GM12878 (cell line): ENCODE measurements at regions not wholly inside any gene's neighbourhood (a gene's known extent, or its start where the extent isn't known, plus 50 kb on each side); places are given as distances from the start of the nearest gene placed in this dataset.

Experiments
- ATAC-seq: fragments of 200-7000 bp; cut with Tn5 transposase; 3 replicates; pipeline ENCODE4 v1.9.1; 2020; ENCODE audit warnings: mild to moderate bottlenecking, moderate library complexity
- BruUV-seq: library from RNA; stranded (reverse); fragments of 400-500 nt; replicated peaks from 2 replicates; lab custom pipeline; 2021; lab: Mats Ljungman, UMichigan
- CTCF ChIA-PET: fragments of 300-600 bp; sonication (Branson Sonifier 250); formaldehyde crosslinking; extraction: SDS; loops from one replicate; lab custom pipeline; 2021; ENCODE audit warnings: inconsistent platforms; lab: Yijun Ruan, JAX
- POLR2A ChIA-PET: fragments of 350-600 bp; formaldehyde crosslinking; extraction: SDS; loops from one replicate; lab custom pipeline; 2021; ENCODE audit warnings: inconsistent platforms; lab: Charles Lee
- RAD21 ChIA-PET: fragments of 300-600 bp; sonication (Branson Sonifier 250); formaldehyde crosslinking; loops from one replicate; lab custom pipeline; 2023; ENCODE audit warnings: antibody characterized with exemption; ENCODE audit not compliant: unreplicated experiment; lab: Charles Lee
- SMC1A ChIA-PET: fragments of 300-600 bp; sonication (Branson Sonifier 250); formaldehyde crosslinking; loops from one replicate; lab custom pipeline; 2023; ENCODE audit not compliant: unreplicated experiment, uncharacterized antibody; lab: Charles Lee
- DNase-seq: peaks from one replicate; pipeline ENCODE4 v3.0.0-alpha.2; 2011; ENCODE audit warnings: low read depth, low spot score
- FAIRE-seq: peaks from 3 replicates; lab custom pipeline; 2011; peaks lifted over from hg19 to GRCh38; lab: Jason Lieb, UNC
- H2AFZ ChIP-seq: 2 replicates; pipeline ENCODE4 v1.6.0; 2011; ENCODE audit warnings: low read depth, low read length, control low read depth; ENCODE audit not compliant: control insufficient read depth
- H3K27ac ChIP-seq: 2 replicates; pipeline ENCODE4 v1.5.1; 2011; ENCODE audit warnings: control low read depth; ENCODE audit not compliant: control insufficient read depth, insufficient read depth
- H3K27me3 ChIP-seq, 2 experiments: replicated peaks in 1 of 2; 2 replicates each; pipeline versions ENCODE4 v1.6.0 to v1.6.1; 2011; ENCODE audit warnings: low read length in 1 of 2; ENCODE audit not compliant: control insufficient read depth in 2 of 2, insufficient read depth in 2 of 2
- H3K36me3 ChIP-seq, 2 experiments: 2 replicates each; pipeline ENCODE4 v1.5.1; 2011; ENCODE audit warnings: low read length in 1 of 2; ENCODE audit not compliant: control insufficient read depth in 2 of 2, insufficient read depth in 2 of 2
- H3K4me1 ChIP-seq: 2 replicates; pipeline ENCODE4 v1.6.1; 2011; ENCODE audit warnings: mild to moderate bottlenecking, low read length, moderate library complexity, mixed read lengths; ENCODE audit not compliant: control insufficient read depth, insufficient read depth
- H3K4me2 ChIP-seq: 2 replicates; pipeline ENCODE4 v1.6.0; 2011; ENCODE audit warnings: control low read depth; ENCODE audit not compliant: control insufficient read depth, insufficient read depth
- H3K4me3 ChIP-seq: fragments of 200-600 bp; sonication (generic); 2 replicates; pipeline ENCODE4 v1.5.1; 2016
- H3K79me2 ChIP-seq: 2 replicates; pipeline ENCODE4 v1.6.0; 2011; ENCODE audit warnings: low read length; ENCODE audit not compliant: control insufficient read depth, insufficient read depth
- H3K9ac ChIP-seq: 2 replicates; pipeline ENCODE4 v1.8.0; 2011; ENCODE audit warnings: low read length, control low read depth, mixed read lengths; ENCODE audit not compliant: control insufficient read depth, insufficient read depth
- H3K9me3 ChIP-seq: replicated peaks from 3 replicates; pipeline ENCODE4 v1.5.1; 2011; ENCODE audit warnings: mild to moderate bottlenecking, low read length; ENCODE audit not compliant: control insufficient read depth, insufficient read depth
- H4K20me1 ChIP-seq: 2 replicates; pipeline ENCODE4 v1.6.0; 2011; ENCODE audit not compliant: control insufficient read depth, insufficient read depth
- BRCA1 ChIP-seq: IDR thresholded peaks from 2 replicates; pipeline ENCODE4 v1.6.1; 2011; ENCODE audit warnings: low read depth, low read length, improper control_type of control experiment
- CEBPB ChIP-seq, 2 experiments: fragments of 150-350 bp in 1 of 2; IDR thresholded peaks; 2 replicates each; pipeline ENCODE4 v1.6.1; 2012 to 2014; ENCODE audit warnings: low read depth in 2 of 2, low read length in 2 of 2, borderline replicate concordance in 1 of 2, inconsistent platforms in 1 of 2
- CHD2 ChIP-seq: IDR thresholded peaks from 2 replicates; pipeline ENCODE4 v1.6.1; 2011; ENCODE audit warnings: low read depth, low read length, improper control_type of control experiment, borderline replicate concordance
- NR2C1 ChIP-seq: fragments of 450-650 bp; IDR thresholded peaks from 2 replicates; pipeline ENCODE4 v1.6.1; 2017; ENCODE audit warnings: antibody characterized with exemption, mild to moderate bottlenecking, moderate library complexity
- PAX5 ChIP-seq: IDR thresholded peaks from 2 replicates; pipeline ENCODE4 v1.6.1; 2011; ENCODE audit warnings: low read depth, low read length, borderline replicate concordance
- POU2F2 ChIP-seq: IDR thresholded peaks from 3 replicates; pipeline ENCODE4 v1.6.1; 2011; ENCODE audit warnings: low read depth, mild to moderate bottlenecking, low read length, borderline replicate concordance
- RELA ChIP-seq: fragments of 450-650 bp; IDR thresholded peaks from 2 replicates; pipeline ENCODE4 v1.8.0; 2014; ENCODE audit warnings: borderline replicate concordance; ENCODE audit not compliant: partially characterized antibody
- SMAD5 ChIP-seq: IDR thresholded peaks from 2 replicates; pipeline ENCODE4 v1.6.1; 2016; ENCODE audit warnings: antibody characterized with exemption, low read depth
- SP1 ChIP-seq: IDR thresholded peaks from one replicate; pipeline ENCODE4 v1.6.1; 2011; ENCODE audit warnings: low read depth, low read length
- TAF1 ChIP-seq: IDR thresholded peaks from 2 replicates; pipeline ENCODE4 v1.6.1; 2011; ENCODE audit warnings: mild to moderate bottlenecking, low read depth, low read length, borderline replicate concordance
- TARDBP ChIP-seq: IDR thresholded peaks from 2 replicates; pipeline ENCODE4 v1.6.1; 2016; ENCODE audit warnings: borderline replicate concordance
- YBX1 ChIP-seq: fragments of 450-650 bp; IDR thresholded peaks from 2 replicates; pipeline ENCODE4 v1.6.1; 2016; ENCODE audit warnings: antibody characterized with exemption
- YY1 ChIP-seq: IDR thresholded peaks from 2 replicates; pipeline ENCODE4 v1.6.1; 2011; ENCODE audit warnings: low read depth, mild to moderate bottlenecking, low read length
- ZNF217 ChIP-seq: fragments of 450-650 bp; IDR thresholded peaks from 2 replicates; pipeline ENCODE4 v1.6.1; 2017; ENCODE audit warnings: antibody characterized with exemption, mild to moderate bottlenecking
- WGBS: methylation state at CpG from one replicate; pipeline ENCODE4 v1.1.6; 2016; ENCODE audit warnings: low lambda C conversion rate; ENCODE audit not compliant: insufficient replicate concordance, insufficient coverage; ENCODE audit errors: missing lambda C conversion rate; 5-methylcytosine and 5-hydroxymethylcytosine counted together
- in situ Hi-C: fragments of 300-500 bp; cut with MboI; formaldehyde crosslinking; loops from 9 replicates; pipeline ENCODE4 v1.14.3; 2018; ENCODE audit warnings: mixed read lengths
- intact Hi-C: fragments of 100-400 bp; cut with micrococcal nuclease; formaldehyde crosslinking; loops from one replicate; pipeline ENCODE4 v1.14.2; 2022; ENCODE audit not compliant: unreplicated experiment
- TF ChIP-seq, protein P1 (sequence below): fragments of 450-650 bp; IDR thresholded peaks from 2 replicates; pipeline ENCODE4 v1.6.1; 2016; ENCODE audit warnings: mild to moderate bottlenecking
- TF ChIP-seq, protein P2 (sequence below): fragments of 450-650 bp; IDR thresholded peaks from 2 replicates; pipeline ENCODE4 v1.6.1; 2017; ENCODE audit warnings: mild to moderate bottlenecking, moderate library complexity
- TF ChIP-seq, protein P3 (sequence below): fragments of 450-650 bp; formaldehyde crosslinking; IDR thresholded peaks from 2 replicates; pipeline ENCODE4 v1.4.0; 2022; ENCODE audit warnings: mild to moderate bottlenecking, moderate library complexity
- TF ChIP-seq, protein P4 (sequence below): fragments of 450-650 bp; IDR thresholded peaks from 2 replicates; pipeline ENCODE4 v1.6.1; 2016; ENCODE audit warnings: mild to moderate bottlenecking

DNA sequence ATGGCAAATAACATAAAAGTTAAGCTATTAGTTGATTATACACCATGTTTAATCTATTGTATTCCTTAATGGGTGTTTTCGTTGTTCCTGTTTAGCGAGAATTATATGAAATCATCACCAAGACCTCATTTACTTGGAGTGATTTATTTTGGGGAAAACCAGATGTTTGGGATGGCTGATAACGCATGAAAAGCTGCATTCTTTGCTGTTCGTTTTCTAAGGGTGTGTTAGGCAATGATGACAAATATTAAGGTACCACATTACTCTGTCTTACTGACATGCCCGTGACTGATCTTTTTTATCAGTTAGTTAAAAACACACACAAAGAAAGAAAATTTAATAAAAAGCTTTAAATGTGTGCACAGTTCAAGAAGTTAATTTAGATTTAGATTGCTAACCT lies 176.4 kb downstream of the ZFP64 start:
- ATAC-seq (no peak), FAIRE-seq (no peak), DNase-seq (no peak)
- 67% methylated on average over 5 of the region's 5 CpGs for WGBS
- Histone ChIP-seq H3K4me3 (no peak overlapping the region), H4K20me1 (no peaks in the 10 kb centered on the region), H3K79me2 (no peaks in the 10 kb centered on the region), H3K27ac (no peak overlapping the region), H3K27me3 (no peaks in the 10 kb centered on the region), H3K4me1 (no peaks in the 10 kb centered on the region), H3K9ac (no peak overlapping the region), H3K36me3 (no peaks in the 10 kb centered on the region), H3K9me3 (no peaks in the 10 kb centered on the region), H2AFZ (no peak overlapping the region), H3K4me2 (no peak overlapping the region)
- BruUV-seq: no TSS peak
- ChIA-PET CTCF (no interaction called here), SMC1A (no interaction called here), RAD21 (no interaction called here), POLR2A (no interaction called here)
- in situ Hi-C loops (no loop called here), intact Hi-C loops (no loop called here)
- TF ChIP-seq PAX5: no peak
- TF ChIP-seq, protein P1, sequence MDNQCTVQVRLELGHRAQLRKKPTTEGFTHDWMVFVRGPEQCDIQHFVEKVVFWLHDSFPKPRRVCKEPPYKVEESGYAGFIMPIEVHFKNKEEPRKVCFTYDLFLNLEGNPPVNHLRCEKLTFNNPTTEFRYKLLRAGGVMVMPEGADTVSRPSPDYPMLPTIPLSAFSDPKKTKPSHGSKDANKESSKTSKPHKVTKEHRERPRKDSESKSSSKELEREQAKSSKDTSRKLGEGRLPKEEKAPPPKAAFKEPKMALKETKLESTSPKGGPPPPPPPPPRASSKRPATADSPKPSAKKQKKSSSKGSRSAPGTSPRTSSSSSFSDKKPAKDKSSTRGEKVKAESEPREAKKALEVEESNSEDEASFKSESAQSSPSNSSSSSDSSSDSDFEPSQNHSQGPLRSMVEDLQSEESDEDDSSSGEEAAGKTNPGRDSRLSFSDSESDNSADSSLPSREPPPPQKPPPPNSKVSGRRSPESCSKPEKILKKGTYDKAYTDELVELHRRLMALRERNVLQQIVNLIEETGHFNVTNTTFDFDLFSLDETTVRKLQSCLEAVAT: no peak
- no peak for TF ChIP-seq YY1
- no peak for TF ChIP-seq TARDBP
- TF ChIP-seq, protein P2, sequence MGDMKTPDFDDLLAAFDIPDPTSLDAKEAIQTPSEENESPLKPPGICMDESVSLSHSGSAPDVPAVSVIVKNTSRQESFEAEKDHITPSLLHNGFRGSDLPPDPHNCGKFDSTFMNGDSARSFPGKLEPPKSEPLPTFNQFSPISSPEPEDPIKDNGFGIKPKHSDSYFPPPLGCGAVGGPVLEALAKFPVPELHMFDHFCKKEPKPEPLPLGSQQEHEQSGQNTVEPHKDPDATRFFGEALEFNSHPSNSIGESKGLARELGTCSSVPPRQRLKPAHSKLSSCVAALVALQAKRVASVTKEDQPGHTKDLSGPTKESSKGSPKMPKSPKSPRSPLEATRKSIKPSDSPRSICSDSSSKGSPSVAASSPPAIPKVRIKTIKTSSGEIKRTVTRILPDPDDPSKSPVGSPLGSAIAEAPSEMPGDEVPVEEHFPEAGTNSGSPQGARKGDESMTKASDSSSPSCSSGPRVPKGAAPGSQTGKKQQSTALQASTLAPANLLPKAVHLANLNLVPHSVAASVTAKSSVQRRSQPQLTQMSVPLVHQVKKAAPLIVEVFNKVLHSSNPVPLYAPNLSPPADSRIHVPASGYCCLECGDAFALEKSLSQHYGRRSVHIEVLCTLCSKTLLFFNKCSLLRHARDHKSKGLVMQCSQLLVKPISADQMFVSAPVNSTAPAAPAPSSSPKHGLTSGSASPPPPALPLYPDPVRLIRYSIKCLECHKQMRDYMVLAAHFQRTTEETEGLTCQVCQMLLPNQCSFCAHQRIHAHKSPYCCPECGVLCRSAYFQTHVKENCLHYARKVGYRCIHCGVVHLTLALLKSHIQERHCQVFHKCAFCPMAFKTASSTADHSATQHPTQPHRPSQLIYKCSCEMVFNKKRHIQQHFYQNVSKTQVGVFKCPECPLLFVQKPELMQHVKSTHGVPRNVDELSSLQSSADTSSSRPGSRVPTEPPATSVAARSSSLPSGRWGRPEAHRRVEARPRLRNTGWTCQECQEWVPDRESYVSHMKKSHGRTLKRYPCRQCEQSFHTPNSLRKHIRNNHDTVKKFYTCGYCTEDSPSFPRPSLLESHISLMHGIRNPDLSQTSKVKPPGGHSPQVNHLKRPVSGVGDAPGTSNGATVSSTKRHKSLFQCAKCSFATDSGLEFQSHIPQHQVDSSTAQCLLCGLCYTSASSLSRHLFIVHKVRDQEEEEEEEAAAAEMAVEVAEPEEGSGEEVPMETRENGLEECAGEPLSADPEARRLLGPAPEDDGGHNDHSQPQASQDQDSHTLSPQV: no peak
- TF ChIP-seq YBX1: no peak
- no peak for TF ChIP-seq SP1
- TF ChIP-seq ZNF217: no peak
- TF ChIP-seq CEBPB (IDR thresholded peaks at IDR 0.05; ENCODE audit: borderline replicate concordance in 1 of 2, low read depth in 2 of 2, low read length in 2 of 2): no peak
- no peak for TF ChIP-seq BRCA1
- no peak for TF ChIP-seq NR2C1
- TF ChIP-seq, protein P3, sequence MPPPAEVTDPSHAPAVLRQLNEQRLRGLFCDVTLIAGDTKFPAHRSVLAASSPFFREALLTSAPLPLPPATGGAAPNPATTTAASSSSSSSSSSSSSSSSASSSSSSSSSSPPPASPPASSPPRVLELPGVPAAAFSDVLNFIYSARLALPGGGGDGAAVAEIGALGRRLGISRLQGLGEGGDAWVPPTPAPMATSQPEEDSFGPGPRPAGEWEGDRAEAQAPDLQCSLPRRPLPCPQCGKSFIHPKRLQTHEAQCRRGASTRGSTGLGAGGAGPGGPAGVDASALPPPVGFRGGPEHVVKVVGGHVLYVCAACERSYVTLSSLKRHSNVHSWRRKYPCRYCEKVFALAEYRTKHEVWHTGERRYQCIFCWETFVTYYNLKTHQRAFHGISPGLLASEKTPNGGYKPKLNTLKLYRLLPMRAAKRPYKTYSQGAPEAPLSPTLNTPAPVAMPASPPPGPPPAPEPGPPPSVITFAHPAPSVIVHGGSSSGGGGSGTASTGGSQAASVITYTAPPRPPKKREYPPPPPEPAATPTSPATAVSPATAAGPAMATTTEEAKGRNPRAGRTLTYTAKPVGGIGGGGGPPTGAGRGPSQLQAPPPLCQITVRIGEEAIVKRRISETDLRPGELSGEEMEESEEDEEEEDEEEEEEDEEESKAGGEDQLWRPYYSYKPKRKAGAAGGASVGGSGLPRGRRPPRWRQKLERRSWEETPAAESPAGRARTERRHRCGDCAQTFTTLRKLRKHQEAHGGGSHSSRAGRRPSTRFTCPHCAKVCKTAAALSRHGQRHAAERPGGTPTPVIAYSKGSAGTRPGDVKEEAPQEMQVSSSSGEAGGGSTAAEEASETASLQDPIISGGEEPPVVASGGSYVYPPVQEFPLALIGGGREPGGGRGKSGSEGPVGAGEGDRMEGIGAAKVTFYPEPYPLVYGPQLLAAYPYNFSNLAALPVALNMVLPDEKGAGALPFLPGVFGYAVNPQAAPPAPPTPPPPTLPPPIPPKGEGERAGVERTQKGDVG (CRISPR knock-in tag): no peak
- TF ChIP-seq, protein P4, sequence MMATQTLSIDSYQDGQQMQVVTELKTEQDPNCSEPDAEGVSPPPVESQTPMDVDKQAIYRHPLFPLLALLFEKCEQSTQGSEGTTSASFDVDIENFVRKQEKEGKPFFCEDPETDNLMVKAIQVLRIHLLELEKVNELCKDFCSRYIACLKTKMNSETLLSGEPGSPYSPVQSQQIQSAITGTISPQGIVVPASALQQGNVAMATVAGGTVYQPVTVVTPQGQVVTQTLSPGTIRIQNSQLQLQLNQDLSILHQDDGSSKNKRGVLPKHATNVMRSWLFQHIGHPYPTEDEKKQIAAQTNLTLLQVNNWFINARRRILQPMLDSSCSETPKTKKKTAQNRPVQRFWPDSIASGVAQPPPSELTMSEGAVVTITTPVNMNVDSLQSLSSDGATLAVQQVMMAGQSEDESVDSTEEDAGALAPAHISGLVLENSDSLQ: no peak
- TF ChIP-seq TAF1: no peak
- TF ChIP-seq POU2F2: no peak
- no peak for TF ChIP-seq RELA
- TF ChIP-seq SMAD5: no peak
- no peak for TF ChIP-seq CHD2
